ENCODE measurements at regions not wholly inside any gene's neighbourhood (a gene's known extent, or its start where the extent isn't known, plus 50 kb on each side); places are given as distances from the start of the nearest gene placed in this dataset.
A peak's percentile ranks its signal among the peaks of the same experiment; 100 is the strongest.

- no peaks in the 10 kb centered on the region for H3K4me1 ChIP-seq
- H3K36me3 ChIP-seq, result no peaks in the 10 kb centered on the region
- no peaks in the 10 kb centered on the region for H3K9me3 ChIP-seq
- no peaks in the 10 kb centered on the region for H3K27me3 ChIP-seq
- TF ChIP-seq CTCF (IDR thresholded peaks at IDR 0.05; ENCODE audit: low read depth, low read length), result no peak
- H3K4me3 ChIP-seq (ENCODE audit: low read depth, low read length), result no peak overlapping the region
- no peak for DNase-seq
Measured at GRCh38 chr1:95622609-95623008, 388.6 kb downstream of the RWDD3 start.

GRCh38 chr1:95625224-95625623 lies 391.2 kb downstream of the RWDD3 start:
- H3K27me3 ChIP-seq, result no peaks in the 10 kb centered on the region
- H3K36me3 ChIP-seq, result no peaks in the 10 kb centered on the region
- H3K4me3 ChIP-seq (ENCODE audit: low read depth, low read length), result no peak overlapping the region
- no peak for DNase-seq
- no peaks in the 10 kb centered on the region for H3K4me1 ChIP-seq
- TF ChIP-seq CTCF (IDR thresholded peaks at IDR 0.05; ENCODE audit: low read depth, low read length), result no peak
- no peaks in the 10 kb centered on the region for H3K9me3 ChIP-seq

GRCh38 chr1:95627244-95627643 lies 393.2 kb downstream of the RWDD3 start:
- H3K9me3 ChIP-seq, result no peaks in the 10 kb centered on the region
- no peaks in the 10 kb centered on the region for H3K27me3 ChIP-seq
- no peak for TF ChIP-seq CTCF (IDR thresholded peaks at IDR 0.05; ENCODE audit: low read depth, low read length)
- H3K36me3 ChIP-seq, result no peaks in the 10 kb centered on the region
- no peak for DNase-seq
- no peaks in the 10 kb centered on the region for H3K4me1 ChIP-seq
- H3K4me3 ChIP-seq (ENCODE audit: low read depth, low read length), result no peak overlapping the region

GRCh38 chr1:95631695-95632094 lies 397.7 kb downstream of the RWDD3 start:
- Histone ChIP-seq H3K4me3 (ENCODE audit: low read depth, low read length) (no peak overlapping the region), H3K9me3 (no peaks in the 10 kb centered on the region), H3K36me3 (no peaks in the 10 kb centered on the region), H3K27me3 (no peaks in the 10 kb centered on the region), H3K4me1 (peaks cover 12% of the 10 kb centered on the region)
- no peak for DNase-seq
- TF ChIP-seq CTCF (IDR thresholded peaks at IDR 0.05; ENCODE audit: low read depth, low read length), result no peak

- H3K27me3 ChIP-seq, result no peaks in the 10 kb centered on the region
- DNase-seq, result no peak
- no peak for TF ChIP-seq CTCF (IDR thresholded peaks at IDR 0.05; ENCODE audit: low read depth, low read length)
Measured at GRCh38 chr1:95635811-95636210, 401.8 kb downstream of the RWDD3 start.

GRCh38 chr1:95636897-95637296 lies 402.9 kb downstream of the RWDD3 start:
- Histone ChIP-seq H3K9me3 (no peaks in the 10 kb centered on the region), H3K4me3 (ENCODE audit: low read depth, low read length) (no peak overlapping the region), H3K4me1 (peaks cover 38% of the 10 kb centered on the region), H3K27me3 (no peaks in the 10 kb centered on the region), H3K36me3 (no peaks in the 10 kb centered on the region)
- peak; percentile 47 for DNase-seq
- TF ChIP-seq CTCF (IDR thresholded peaks at IDR 0.05; ENCODE audit: low read depth, low read length), result no peak

More at GRCh38 chr1:95635811-95636210, 401.8 kb downstream of the RWDD3 start:
- H3K9me3 ChIP-seq, result no peaks in the 10 kb centered on the region
- H3K4me1 ChIP-seq, result peaks cover 28% of the 10 kb centered on the region
- H3K4me3 ChIP-seq (ENCODE audit: low read depth, low read length), result no peak overlapping the region
- no peaks in the 10 kb centered on the region for H3K36me3 ChIP-seq
